HEK293 (cell line): ENCODE measurements at regions not wholly inside any gene's neighbourhood (a gene's known extent, or its start where the extent isn't known, plus 50 kb on each side); places are given as distances from the start of the nearest gene placed in this dataset.

Source experiments
- CTCF ChIA-PET: fragments of 350-600 bp; formaldehyde crosslinking; extraction: SDS; loops from one replicate; lab custom pipeline; 2021; ENCODE audit warnings: antibody characterized with exemption; lab: Yijun Ruan, JAX
- POLR2A ChIA-PET: fragments of 300-600 bp; formaldehyde crosslinking; extraction: SDS; loops from one replicate; lab custom pipeline; 2020; ENCODE audit warnings: antibody characterized with exemption, inconsistent platforms; lab: Yijun Ruan, JAX
- H3K27ac ChIP-seq: fragments of 200-500 bp; sonication (Bioruptor generic); 2 replicates; pipeline ENCODE4 v1.5.1; 2014; ENCODE audit warnings: low read depth, low read length, control low read depth, inconsistent platforms; ENCODE audit errors: extremely low read depth
- H3K36me3 ChIP-seq, 2 experiments: fragments of 200-500 bp in 1 of 2; sonication (Bioruptor generic) in 1 of 2; 1 replicate in 1 of 2; 2 replicates in 1 of 2; pipeline ENCODE4 v1.5.1; 2014 to 2017; ENCODE audit warnings: inconsistent platforms in 2 of 2, low read length in 2 of 2; ENCODE audit not compliant: control insufficient read depth in 2 of 2, insufficient read depth in 1 of 2
- H3K4me1 ChIP-seq: fragments of 200-500 bp; sonication (Bioruptor generic); 2 replicates; pipeline ENCODE4 v1.5.1; 2014; ENCODE audit warnings: mild to moderate bottlenecking, low read length, inconsistent platforms; ENCODE audit not compliant: control insufficient read depth, insufficient read depth
- H3K4me3 ChIP-seq: 2 replicates; pipeline ENCODE4 v1.5.1; 2011; ENCODE audit warnings: low read depth, mild to moderate bottlenecking, control low read depth, low read length, moderate library complexity
- H3K9me3 ChIP-seq: fragments of 200-500 bp; sonication (Bioruptor generic); 2 replicates; pipeline ENCODE4 v1.5.1; 2014; ENCODE audit warnings: low read depth, low read length, inconsistent platforms; ENCODE audit not compliant: control insufficient read depth, insufficient read depth
- IKZF3 ChIP-seq: fragments of 450-650 bp; IDR thresholded peaks from 2 replicates; pipeline ENCODE4 v1.5.0; 2018; ENCODE audit warnings: missing biosample characterization, mild to moderate bottlenecking, missing genetic modification characterization, moderate library complexity
- ZNF10 ChIP-seq: fragments of 450-650 bp; formaldehyde crosslinking; IDR thresholded peaks from 2 replicates; pipeline ENCODE4 v1.5.1; 2017; ENCODE audit warnings: missing biosample characterization, missing genetic modification characterization
- ZNF121 ChIP-seq: fragments of 450-650 bp; formaldehyde crosslinking; IDR thresholded peaks from 2 replicates; pipeline ENCODE4 v1.5.1; 2016; ENCODE audit warnings: missing biosample characterization, missing genetic modification characterization
- ZNF138 ChIP-seq: fragments of 450-650 bp; formaldehyde crosslinking; IDR thresholded peaks from 2 replicates; pipeline ENCODE4 v1.5.1; 2016; ENCODE audit warnings: missing biosample characterization, missing genetic modification characterization, borderline replicate concordance
- ZNF174 ChIP-seq: fragments of 450-650 bp; formaldehyde crosslinking; IDR thresholded peaks from 2 replicates; pipeline ENCODE4 v1.5.0; 2017; ENCODE audit warnings: missing biosample characterization, mild to moderate bottlenecking, missing genetic modification characterization
- ZNF394 ChIP-seq: fragments of 450-650 bp; formaldehyde crosslinking; IDR thresholded peaks from 2 replicates; pipeline ENCODE4 v1.5.1; 2016; ENCODE audit warnings: missing biosample characterization, missing genetic modification characterization, mild to moderate bottlenecking, moderate library complexity, borderline replicate concordance
- ZNF426 ChIP-seq: fragments of 450-650 bp; formaldehyde crosslinking; IDR thresholded peaks from 2 replicates; pipeline ENCODE4 v1.5.1; 2017; ENCODE audit warnings: missing biosample characterization, missing genetic modification characterization, mild to moderate bottlenecking, inconsistent platforms, moderate library complexity
- ZNF530 ChIP-seq: fragments of 450-650 bp; formaldehyde crosslinking; IDR thresholded peaks from 2 replicates; pipeline ENCODE4 v1.5.1; 2016; ENCODE audit warnings: low read depth, missing biosample characterization, missing genetic modification characterization
- ZNF549 ChIP-seq: fragments of 450-650 bp; IDR thresholded peaks from 2 replicates; pipeline ENCODE4 v1.5.1; 2018; ENCODE audit warnings: missing biosample characterization, missing genetic modification characterization, mild to moderate bottlenecking, inconsistent platforms, moderate library complexity
- ZNF596 ChIP-seq: fragments of 450-650 bp; IDR thresholded peaks from 2 replicates; pipeline ENCODE4 v1.5.0; 2018; ENCODE audit warnings: missing biosample characterization, mild to moderate bottlenecking, missing genetic modification characterization, moderate library complexity
- ZSCAN16 ChIP-seq: fragments of 450-650 bp; formaldehyde crosslinking; IDR thresholded peaks from 2 replicates; pipeline ENCODE4 v1.5.1; 2016; ENCODE audit warnings: missing biosample characterization, missing genetic modification characterization
- TF ChIP-seq, protein P1 (sequence below): fragments of 450-650 bp; formaldehyde crosslinking; IDR thresholded peaks from 2 replicates; pipeline ENCODE4 v1.5.1; 2017; ENCODE audit warnings: missing biosample characterization, missing genetic modification characterization
- TF ChIP-seq, protein P2 (sequence below): fragments of 450-650 bp; formaldehyde crosslinking; IDR thresholded peaks from 2 replicates; pipeline ENCODE4 v1.5.1; 2016; ENCODE audit warnings: missing biosample characterization, missing genetic modification characterization, borderline replicate concordance
- TF ChIP-seq, protein P3 (sequence below): IDR thresholded peaks from 2 replicates; pipeline ENCODE4 v1.6.1; 2011; ENCODE audit warnings: mild to moderate bottlenecking, low read depth, low read length, borderline replicate concordance
- TF ChIP-seq, protein P4 (sequence below): fragments of 450-650 bp; formaldehyde crosslinking; IDR thresholded peaks from 2 replicates; pipeline ENCODE4 v1.5.1; 2016; ENCODE audit warnings: missing biosample characterization, missing genetic modification characterization, borderline replicate concordance
- TF ChIP-seq, protein P5 (sequence below): fragments of 450-650 bp; formaldehyde crosslinking; conservative IDR thresholded peaks from 2 replicates; pipeline ENCODE4 v1.5.1; 2016; ENCODE audit warnings: low read depth, missing biosample characterization, missing genetic modification characterization

GRCh38 chr5:111926026-111926425, 169.0 kb upstream of the NREP start:
- H3K27ac ChIP-seq = no peak overlapping the region
- H3K36me3 ChIP-seq = no peaks in the 10 kb centered on the region
- TF ChIP-seq ZSCAN16 (tag by site-specific recombination) (no peak), ZNF530 (tag by site-specific recombination) (no peak), ZNF10 (tag by site-specific recombination) (no peak), ZNF121 (tag by site-specific recombination) (no peak), ZNF596 (tag by site-specific recombination) (no peak), ZNF138 (tag by site-specific recombination) (no peak), ZNF426 (no peak), ZNF174 (tag by site-specific recombination) (no peak), ZNF394 (tag by site-specific recombination) (no peak), IKZF3 (no peak), ZNF549 (tag by site-specific recombination) (no peak)
- TF ChIP-seq, protein P1, sequence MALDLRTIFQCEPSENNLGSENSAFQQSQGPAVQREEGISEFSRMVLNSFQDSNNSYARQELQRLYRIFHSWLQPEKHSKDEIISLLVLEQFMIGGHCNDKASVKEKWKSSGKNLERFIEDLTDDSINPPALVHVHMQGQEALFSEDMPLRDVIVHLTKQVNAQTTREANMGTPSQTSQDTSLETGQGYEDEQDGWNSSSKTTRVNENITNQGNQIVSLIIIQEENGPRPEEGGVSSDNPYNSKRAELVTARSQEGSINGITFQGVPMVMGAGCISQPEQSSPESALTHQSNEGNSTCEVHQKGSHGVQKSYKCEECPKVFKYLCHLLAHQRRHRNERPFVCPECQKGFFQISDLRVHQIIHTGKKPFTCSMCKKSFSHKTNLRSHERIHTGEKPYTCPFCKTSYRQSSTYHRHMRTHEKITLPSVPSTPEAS (tag by site-specific recombination) = no peak
- TF ChIP-seq, protein P2, sequence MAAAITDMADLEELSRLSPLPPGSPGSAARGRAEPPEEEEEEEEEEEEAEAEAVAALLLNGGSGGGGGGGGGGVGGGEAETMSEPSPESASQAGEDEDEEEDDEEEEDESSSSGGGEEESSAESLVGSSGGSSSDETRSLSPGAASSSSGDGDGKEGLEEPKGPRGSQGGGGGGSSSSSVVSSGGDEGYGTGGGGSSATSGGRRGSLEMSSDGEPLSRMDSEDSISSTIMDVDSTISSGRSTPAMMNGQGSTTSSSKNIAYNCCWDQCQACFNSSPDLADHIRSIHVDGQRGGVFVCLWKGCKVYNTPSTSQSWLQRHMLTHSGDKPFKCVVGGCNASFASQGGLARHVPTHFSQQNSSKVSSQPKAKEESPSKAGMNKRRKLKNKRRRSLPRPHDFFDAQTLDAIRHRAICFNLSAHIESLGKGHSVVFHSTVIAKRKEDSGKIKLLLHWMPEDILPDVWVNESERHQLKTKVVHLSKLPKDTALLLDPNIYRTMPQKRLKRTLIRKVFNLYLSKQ = no peak
- TF ChIP-seq, protein P3, sequence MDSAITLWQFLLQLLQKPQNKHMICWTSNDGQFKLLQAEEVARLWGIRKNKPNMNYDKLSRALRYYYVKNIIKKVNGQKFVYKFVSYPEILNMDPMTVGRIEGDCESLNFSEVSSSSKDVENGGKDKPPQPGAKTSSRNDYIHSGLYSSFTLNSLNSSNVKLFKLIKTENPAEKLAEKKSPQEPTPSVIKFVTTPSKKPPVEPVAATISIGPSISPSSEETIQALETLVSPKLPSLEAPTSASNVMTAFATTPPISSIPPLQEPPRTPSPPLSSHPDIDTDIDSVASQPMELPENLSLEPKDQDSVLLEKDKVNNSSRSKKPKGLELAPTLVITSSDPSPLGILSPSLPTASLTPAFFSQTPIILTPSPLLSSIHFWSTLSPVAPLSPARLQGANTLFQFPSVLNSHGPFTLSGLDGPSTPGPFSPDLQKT = no peak
- TF ChIP-seq, protein P4, sequence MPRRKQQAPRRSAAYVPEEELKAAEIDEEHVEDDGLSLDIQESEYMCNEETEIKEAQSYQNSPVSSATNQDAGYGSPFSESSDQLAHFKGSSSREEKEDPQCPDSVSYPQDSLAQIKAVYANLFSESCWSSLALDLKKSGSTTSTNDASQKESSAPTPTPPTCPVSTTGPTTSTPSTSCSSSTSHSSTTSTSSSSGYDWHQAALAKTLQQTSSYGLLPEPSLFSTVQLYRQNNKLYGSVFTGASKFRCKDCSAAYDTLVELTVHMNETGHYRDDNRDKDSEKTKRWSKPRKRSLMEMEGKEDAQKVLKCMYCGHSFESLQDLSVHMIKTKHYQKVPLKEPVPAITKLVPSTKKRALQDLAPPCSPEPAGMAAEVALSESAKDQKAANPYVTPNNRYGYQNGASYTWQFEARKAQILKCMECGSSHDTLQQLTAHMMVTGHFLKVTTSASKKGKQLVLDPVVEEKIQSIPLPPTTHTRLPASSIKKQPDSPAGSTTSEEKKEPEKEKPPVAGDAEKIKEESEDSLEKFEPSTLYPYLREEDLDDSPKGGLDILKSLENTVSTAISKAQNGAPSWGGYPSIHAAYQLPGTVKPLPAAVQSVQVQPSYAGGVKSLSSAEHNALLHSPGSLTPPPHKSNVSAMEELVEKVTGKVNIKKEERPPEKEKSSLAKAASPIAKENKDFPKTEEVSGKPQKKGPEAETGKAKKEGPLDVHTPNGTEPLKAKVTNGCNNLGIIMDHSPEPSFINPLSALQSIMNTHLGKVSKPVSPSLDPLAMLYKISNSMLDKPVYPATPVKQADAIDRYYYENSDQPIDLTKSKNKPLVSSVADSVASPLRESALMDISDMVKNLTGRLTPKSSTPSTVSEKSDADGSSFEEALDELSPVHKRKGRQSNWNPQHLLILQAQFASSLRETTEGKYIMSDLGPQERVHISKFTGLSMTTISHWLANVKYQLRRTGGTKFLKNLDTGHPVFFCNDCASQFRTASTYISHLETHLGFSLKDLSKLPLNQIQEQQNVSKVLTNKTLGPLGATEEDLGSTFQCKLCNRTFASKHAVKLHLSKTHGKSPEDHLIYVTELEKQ = no peak
- TF ChIP-seq, protein P5, sequence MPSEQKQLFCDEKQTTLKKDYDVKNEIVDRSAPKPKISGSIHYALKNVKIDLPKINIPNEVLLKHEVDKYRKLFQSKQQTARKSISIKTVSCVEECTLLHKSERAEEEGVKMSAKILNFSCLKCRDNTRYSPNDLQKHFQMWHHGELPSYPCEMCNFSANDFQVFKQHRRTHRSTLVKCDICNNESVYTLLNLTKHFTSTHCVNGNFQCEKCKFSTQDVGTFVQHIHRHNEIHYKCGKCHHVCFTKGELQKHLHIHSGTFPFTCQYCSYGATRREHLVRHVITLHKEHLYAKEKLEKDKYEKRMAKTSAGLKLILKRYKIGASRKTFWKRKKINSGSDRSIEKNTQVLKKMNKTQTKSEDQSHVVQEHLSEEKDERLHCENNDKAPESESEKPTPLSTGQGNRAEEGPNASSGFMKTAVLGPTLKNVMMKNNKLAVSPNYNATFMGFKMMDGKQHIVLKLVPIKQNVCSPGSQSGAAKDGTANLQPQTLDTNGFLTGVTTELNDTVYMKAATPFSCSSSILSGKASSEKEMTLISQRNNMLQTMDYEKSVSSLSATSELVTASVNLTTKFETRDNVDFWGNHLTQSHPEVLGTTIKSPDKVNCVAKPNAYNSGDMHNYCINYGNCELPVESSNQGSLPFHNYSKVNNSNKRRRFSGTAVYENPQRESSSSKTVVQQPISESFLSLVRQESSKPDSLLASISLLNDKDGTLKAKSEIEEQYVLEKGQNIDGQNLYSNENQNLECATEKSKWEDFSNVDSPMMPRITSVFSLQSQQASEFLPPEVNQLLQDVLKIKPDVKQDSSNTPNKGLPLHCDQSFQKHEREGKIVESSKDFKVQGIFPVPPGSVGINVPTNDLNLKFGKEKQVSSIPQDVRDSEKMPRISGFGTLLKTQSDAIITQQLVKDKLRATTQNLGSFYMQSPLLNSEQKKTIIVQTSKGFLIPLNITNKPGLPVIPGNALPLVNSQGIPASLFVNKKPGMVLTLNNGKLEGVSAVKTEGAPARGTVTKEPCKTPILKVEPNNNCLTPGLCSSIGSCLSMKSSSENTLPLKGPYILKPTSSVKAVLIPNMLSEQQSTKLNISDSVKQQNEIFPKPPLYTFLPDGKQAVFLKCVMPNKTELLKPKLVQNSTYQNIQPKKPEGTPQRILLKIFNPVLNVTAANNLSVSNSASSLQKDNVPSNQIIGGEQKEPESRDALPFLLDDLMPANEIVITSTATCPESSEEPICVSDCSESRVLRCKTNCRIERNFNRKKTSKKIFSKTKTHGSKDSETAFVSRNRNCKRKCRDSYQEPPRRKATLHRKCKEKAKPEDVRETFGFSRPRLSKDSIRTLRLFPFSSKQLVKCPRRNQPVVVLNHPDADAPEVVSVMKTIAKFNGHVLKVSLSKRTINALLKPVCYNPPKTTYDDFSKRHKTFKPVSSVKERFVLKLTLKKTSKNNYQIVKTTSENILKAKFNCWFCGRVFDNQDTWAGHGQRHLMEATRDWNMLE (tag by site-specific recombination) = no peak
- TF ChIP-seq, all 188 proteins: peak for 0
- H3K4me3 ChIP-seq = no peak overlapping the region
- ChIA-PET POLR2A (no interaction called here), CTCF (no interaction called here)
- no peaks in the 10 kb centered on the region for H3K4me1 ChIP-seq
- H3K9me3 ChIP-seq = no peaks in the 10 kb centered on the region
